Brain microvascular endothelial cell (primary cell): ENCODE measurements at regions not wholly inside any gene's neighbourhood (a gene's known extent, or its start where the extent isn't known, plus 50 kb on each side); places are given as distances from the start of the nearest gene placed in this dataset.
"Not testable (repeated sequence)": the region's sequence is repeated elsewhere in the genome, so short reads cannot be mapped to it uniquely, and the experiment has no call there.

Experiments
- DNase-seq: peaks from one replicate; pipeline ENCODE4 v3.0.0-alpha.2; 2020
- H3K27ac ChIP-seq: fragments of 250-450 bp; sonication (Bioruptor Pico); 2 replicates; pipeline ENCODE4 v1.5.1; 2020; ENCODE audit warnings: mild to moderate bottlenecking, moderate library complexity
- H3K27me3 ChIP-seq: fragments of 250-450 bp; sonication (Bioruptor Pico); replicated peaks from 2 replicates; pipeline ENCODE4 v1.5.1; 2020; ENCODE audit warnings: mild to moderate bottlenecking
- H3K36me3 ChIP-seq: fragments of 250-450 bp; sonication (Bioruptor Pico); replicated peaks from 2 replicates; pipeline ENCODE4 v1.5.1; 2020; ENCODE audit warnings: mild to moderate bottlenecking
- H3K4me3 ChIP-seq: 2 replicates; pipeline ENCODE4 v1.5.1; 2011; ENCODE audit warnings: low read depth, mild to moderate bottlenecking, control low read depth, low read length, moderate library complexity
- CTCF ChIP-seq: IDR thresholded peaks from 2 replicates; pipeline ENCODE4 v1.5.1; 2011; ENCODE audit warnings: low read depth, mild to moderate bottlenecking, moderate library complexity, low read length, control low read depth, inconsistent platforms; ENCODE audit errors: missing control alignments
- in situ Hi-C: cut with HindIII; loops from 2 replicates; pipeline ENCODE4 v1.10.0; 2017; ENCODE audit warnings: low sequenced_read_pairs, low pct_ligation_motif_present

- Histone ChIP-seq H3K36me3 (no peaks in the 10 kb centered on the region), H3K27ac (no peak overlapping the region), H3K27me3 (no peaks in the 10 kb centered on the region), H3K4me3 (no peak overlapping the region)
- TF ChIP-seq CTCF, result no peak
- DNase-seq, result no peak
- in situ Hi-C loops, result no loop called here
Observed at GRCh38 chr1:188170935-188171334, 1342.2 kb downstream of the PLA2G4A start.

DNA sequence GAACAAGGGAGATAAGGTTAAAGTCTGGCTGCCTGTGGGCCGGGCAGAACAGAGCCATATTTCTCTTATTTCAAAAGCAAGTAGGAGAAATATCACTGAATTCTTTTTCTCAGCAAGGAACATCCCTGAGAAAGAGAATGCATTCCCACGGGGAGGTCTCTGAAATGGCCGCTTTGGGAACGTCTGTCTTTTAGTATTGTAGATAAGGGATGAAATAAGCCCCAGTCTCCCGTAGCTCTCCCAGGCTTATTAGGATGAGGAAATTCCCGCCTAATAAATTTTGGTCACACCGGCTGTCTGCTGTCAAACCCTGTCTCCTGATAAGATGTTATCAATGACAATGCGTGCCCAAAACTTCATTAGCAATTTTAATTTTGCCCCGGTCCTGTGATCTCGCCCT, 1353.3 kb downstream of the PLA2G4A start:
- H3K27me3 ChIP-seq, H3K4me3 ChIP-seq, H3K36me3 ChIP-seq, DNase-seq, in situ Hi-C loops, H3K27ac ChIP-seq: not testable (repeated sequence)

GRCh38 chr1:188188317-188188716, 1359.6 kb downstream of the PLA2G4A start:
- in situ Hi-C loops, result no loop called here
- Histone ChIP-seq H3K36me3 (no peaks in the 10 kb centered on the region), H3K27me3 (no peaks in the 10 kb centered on the region), H3K27ac (no peak overlapping the region), H3K4me3 (no peak overlapping the region)
- no peak for TF ChIP-seq CTCF
- DNase-seq, result no peak

- H3K36me3 ChIP-seq, result no peaks in the 10 kb centered on the region
- no peak overlapping the region for H3K27ac ChIP-seq
- no peak for TF ChIP-seq CTCF
- in situ Hi-C loops, result no loop called here
- no peaks in the 10 kb centered on the region for H3K27me3 ChIP-seq
- H3K4me3 ChIP-seq, result no peak overlapping the region
- no peak for DNase-seq
Observed at GRCh38 chr1:188194916-188195315, 1366.2 kb downstream of the PLA2G4A start.

GRCh38 chr1:188218289-188218688, 1389.5 kb downstream of the PLA2G4A start:
- H3K36me3 ChIP-seq, result no peaks in the 10 kb centered on the region
- in situ Hi-C loops, result no loop called here
- TF ChIP-seq CTCF, result no peak

DNA sequence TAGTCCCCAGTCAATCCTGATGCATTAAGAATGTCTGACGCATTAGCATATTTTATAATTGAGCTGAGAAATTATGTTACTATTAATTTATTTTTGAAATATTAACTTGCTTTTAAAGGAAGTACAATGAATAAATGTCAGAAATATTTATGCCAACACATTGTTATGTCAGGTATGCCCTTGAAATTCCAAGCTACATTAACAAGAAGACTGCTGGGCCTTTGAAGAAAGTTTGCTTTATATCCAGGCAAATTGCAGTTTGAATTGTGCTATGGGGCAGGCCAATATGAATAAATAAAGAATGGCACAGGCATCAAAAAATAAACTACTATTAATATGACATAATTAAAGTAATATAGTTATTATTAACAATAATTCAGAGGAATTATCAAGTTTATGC, 1391.3 kb downstream of the PLA2G4A start:
- DNase-seq, result no peak
- H3K27ac ChIP-seq, result no peak overlapping the region
- H3K27me3 ChIP-seq, result no peaks in the 10 kb centered on the region
- H3K36me3 ChIP-seq, result no peaks in the 10 kb centered on the region
- H3K4me3 ChIP-seq, result no peak overlapping the region
- TF ChIP-seq CTCF, result no peak
- in situ Hi-C loops, result no loop called here

More at GRCh38 chr1:188218289-188218688, 1389.5 kb downstream of the PLA2G4A start:
- no peak overlapping the region for H3K27ac ChIP-seq
- H3K27me3 ChIP-seq, result no peaks in the 10 kb centered on the region
- no peak for DNase-seq
- no peak overlapping the region for H3K4me3 ChIP-seq
